Bone marrow (tissue), 2 donors: ENCODE measurements at regions not wholly inside any gene's neighbourhood (a gene's known extent, or its start where the extent isn't known, plus 50 kb on each side); places are given as distances from the start of the nearest gene placed in this dataset.
"Not testable (repeated sequence)": the region's sequence is repeated elsewhere in the genome, so short reads cannot be mapped to it uniquely, and the experiment has no call there.

Source experiments
- DNase-seq, 2 donors: peaks; one replicate each; lab custom pipeline; 2025; lab: John Stamatoyannopoulos, UW

DNA sequence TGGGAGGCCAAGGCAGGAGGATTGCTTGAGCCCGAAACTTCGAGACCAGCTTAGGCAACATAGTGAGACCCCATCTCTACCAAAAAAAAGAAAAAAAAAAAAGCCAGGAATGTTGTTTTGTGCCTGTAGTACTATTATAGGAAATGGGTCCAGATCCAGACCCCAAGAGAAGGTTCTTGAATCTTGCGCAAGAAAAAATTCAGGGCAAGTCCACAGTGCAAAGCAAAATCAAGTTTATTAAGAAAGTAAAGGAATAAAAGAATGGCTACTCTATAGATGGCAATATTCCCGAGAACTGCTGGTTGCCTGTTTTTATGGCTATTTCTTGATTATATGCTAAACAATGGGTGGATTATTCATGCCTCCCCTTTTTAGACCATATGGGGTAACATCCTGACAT is 51.2 kb upstream of the RDX start:
- DNase-seq = no peak

DNA sequence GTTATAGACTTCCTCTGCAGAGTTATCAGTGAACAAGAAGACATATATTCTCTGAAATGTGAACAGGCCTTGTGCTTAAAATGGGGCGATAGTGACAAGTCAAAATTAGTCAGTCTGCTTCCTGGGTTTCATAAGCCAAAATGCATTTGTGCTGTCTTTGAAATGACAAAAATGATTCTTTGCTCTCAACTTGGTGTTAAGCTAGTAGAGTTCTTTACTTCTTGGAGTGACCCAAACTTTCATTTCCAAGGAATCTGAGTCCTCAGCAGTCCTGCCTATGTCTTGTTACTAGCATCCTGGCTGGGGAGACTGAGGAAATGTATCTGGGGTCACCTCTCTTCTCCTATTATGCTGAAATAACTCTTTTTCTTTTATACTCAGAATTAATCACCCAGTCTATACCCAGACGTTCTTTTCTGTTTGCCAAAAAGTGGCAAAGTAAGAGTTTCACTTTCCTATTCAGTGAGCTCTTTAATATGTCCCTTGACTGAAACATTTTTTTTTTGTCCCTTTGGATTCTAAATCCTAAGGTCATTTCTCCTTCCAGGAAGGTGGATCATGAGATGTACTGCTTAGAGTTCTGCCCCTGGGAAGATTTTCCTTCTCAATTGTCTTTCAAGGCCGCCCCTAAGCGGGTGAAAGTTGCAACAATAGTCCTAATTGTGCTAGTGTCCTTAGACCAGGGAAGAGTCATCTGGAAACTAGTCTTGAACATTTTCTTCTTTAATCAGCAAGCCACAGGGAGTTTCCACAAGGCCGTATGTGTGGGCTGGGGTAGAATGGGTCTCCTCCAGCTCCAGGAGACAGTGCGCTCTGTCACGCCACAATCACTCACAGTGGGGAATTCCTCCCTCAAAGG is 53.0 kb upstream of the RDX start:
- DNase-seq = no peak

DNA sequence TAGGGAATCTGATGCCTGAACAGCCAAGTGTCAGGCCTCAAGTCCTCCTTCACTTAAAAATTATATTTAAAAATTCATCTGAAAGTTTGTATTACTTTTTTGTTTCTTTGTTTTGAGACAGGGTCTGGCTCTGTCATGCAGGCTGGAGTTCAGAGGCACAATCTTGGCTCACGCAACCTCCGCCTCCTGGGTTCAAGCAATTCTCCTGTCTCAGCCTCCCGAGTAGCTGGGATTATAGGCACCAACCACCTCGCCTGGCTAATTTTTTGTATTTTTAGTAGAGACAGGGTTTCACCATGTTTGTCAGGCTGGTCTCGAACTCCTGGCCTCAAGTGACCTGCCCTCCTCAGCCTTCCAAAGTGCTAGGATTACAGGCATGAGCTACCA is 53.6 kb upstream of the RDX start:
- DNase-seq = not testable (repeated sequence)

- DNase-seq = no peak
Measured at GRCh38 chr11:110355011-110355744, 58.8 kb upstream of the RDX start.

DNA sequence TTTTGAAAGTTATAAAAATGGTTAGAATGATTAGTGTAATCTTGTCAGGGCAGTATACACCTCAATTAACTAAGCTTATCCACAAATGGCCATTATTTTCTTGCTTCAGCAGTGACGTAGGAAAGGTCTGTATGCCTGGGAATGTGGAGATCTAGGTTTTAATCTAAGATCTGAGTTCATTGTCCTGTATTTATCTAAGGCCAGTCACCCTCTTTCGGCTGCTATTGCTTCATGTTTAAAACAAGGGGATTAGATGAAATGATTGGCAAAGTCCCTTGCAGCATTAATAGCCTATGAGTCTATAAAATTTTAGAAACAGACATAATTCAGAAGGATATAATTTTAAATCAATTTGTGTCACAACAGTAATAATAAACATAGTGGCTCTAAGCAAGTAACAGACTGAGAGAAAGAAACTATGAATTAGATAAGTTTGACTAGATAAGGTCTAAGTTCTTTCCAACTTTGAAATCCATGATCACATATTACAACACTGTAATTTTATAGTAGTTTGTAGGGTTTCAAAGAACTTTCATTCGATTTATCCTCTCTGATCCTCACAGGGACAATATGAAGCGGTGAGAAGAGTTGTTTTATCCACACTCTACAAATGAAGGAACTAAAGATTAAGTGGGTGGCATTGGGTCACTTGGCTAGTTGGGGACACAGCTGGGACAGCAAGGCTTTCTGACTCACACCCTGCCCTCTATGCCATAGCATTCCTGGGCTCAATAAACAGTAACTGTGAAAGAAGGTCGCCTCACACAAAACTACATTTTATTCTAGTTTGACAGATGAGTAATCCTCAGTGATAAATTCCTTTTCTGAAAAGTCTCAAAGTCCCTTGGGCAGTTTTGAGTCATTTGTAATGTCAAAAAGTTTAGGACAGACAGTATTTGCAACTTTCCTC is 60.6 kb upstream of the RDX start:
- DNase-seq = no peak

DNA sequence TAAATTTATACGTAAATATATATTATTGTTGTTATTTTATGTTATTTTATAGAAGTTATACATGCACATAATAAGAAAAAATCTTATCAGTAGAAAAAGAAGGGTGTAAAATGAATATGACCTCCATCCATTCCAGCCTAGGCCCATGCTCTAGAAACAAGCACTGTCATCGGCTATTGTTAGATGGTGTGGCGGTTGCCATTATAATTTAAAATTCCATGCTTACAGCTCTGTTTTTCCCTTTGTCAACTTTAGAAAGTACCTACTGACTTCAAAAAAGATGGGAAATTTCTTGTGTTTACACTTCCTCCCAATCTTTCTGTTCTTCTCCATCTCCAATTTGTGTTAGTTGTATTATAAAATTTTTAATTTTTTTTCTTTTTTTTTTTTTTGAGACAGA is 61.9 kb upstream of the RDX start:
- no peak for DNase-seq

- not testable (repeated sequence) for DNase-seq
Measured at GRCh38 chr11:110360781-110361408, 64.5 kb upstream of the RDX start.

DNA sequence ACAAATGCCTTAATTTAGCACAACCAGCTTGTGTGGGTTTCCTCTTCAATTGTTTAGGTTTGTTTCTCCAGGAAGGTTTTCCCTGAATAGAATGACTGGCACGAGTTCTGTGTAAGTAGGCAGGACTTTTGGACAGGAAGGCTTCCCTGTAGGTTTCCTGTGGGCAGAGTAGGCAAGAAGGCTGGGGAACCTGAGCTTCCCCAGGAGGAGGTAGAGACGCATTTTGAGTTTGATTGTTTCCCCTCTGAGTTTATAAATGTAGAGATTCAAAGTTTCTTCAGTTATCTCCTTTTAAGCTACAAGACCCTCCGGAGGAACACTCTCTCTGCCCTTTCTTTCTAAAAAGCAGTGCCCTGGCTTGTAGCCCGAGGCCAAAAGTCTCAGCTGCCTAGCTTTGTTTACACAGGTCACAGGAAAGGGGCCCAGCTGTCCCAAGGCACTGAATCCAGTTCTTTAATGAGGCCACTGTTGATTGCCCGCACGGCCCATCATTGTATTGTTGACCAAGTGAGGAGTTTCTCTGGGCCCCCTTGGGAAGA is 66.6 kb upstream of the RDX start:
- DNase-seq = no peak

- no peak for DNase-seq
Measured at GRCh38 chr11:110366291-110366690, 63.5 kb upstream of the FDX1 start.

GRCh38 chr11:110367571-110367970 is 62.2 kb upstream of the FDX1 start:
- DNase-seq = no peak

DNA sequence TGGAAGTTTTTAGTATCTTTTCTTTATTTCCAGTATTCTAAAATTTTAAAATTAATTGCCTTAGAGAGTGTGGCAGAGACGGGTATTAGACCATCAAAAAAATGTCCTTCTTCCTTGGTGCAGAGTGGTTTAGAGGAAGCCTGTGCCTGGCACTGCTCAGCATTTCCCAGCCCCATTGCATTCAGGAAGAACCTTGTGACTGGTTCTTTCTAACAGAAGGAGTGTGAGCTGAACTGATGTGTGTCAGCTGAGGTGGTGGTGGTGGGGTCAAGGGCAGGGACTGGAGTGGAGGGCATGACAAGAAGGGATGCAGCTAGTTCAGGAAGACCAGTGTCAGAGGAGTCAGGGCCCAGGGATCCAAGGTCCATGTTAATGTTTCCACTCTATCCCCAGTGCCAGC is 58.7 kb upstream of the FDX1 start:
- DNase-seq = no peak

GRCh38 chr11:110373051-110373702 is 56.6 kb upstream of the FDX1 start:
- no peak for DNase-seq

DNA sequence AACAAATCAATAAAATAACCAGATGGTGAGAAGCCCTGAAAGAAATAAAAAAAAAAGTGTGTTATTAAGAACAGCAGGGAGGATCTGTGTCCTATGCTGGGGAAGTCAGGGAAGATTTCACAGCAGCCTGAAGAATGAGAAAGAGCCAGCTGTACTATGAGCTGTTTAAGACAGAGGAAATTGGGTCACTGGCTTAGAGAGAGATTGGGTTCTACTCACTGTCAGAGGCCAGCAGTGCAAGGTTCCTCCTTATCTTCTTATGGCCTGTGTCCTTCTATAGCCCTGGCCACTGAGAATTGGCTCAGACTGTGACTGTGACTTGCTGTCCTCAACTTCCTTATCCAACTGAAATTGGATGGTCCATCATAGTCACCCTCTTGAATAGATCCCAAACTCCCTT is 54.8 kb upstream of the FDX1 start:
- no peak for DNase-seq

DNA sequence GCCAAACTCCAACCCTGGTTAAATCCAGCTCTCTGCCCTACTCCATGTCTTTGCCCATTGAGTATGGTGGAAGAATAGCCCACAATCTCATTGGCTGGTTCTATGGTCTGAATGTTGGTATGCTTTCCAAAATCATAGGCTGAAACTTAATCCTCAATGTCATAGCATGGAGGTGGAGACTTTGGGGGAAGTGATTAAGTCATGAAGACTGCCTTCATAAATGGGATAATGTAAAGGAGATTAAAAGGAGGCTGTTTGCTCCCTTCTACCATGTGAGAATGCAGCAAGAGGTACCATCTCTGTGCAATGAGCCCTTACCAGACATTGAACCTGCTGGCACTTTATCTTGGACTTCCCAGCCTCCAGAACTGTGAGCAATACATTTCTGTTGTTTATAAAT is 54.4 kb upstream of the FDX1 start:
- DNase-seq = no peak

DNA sequence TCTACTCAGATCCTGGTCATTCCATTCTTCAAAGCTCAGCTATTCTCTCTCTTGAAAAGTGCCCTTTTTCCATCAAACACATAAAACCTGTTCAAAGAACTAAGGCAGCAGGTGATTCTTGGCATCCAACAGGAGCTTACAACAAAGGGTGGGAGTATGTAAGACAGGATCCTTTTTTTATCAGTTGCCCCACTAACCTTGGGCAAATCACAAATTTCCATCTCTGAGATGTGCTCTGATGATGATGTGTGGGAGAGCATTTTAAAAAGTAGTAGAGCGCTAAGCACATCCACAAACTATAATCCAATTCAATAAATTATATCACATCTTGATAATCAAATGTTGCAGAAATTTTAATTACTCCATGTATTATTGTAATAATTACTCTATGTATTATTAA is 53.7 kb upstream of the FDX1 start:
- no peak for DNase-seq

- DNase-seq = peak in 1 of 2 donors; percentile 73
Measured at GRCh38 chr11:110376711-110377324, 52.9 kb upstream of the FDX1 start.

DNA sequence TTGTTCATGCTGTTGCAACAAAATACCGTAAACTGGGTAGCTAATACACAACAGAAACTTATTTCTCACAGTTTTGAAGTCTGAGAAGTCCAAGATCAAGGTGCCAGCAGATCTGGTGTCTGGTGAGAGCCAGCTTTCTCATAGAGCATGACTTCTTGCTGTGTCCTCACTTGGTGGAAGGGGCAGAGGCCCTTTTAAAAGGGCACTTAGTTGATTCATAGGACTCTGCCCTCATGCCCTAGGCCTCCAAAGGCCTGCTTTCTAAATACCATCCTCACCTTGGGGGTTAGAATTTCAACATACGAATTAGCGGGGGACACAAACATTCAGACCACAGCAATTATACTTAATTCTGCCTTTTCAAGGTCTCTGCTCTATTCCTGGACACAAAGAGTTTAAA is 52.3 kb upstream of the FDX1 start:
- DNase-seq = no peak

- no peak for DNase-seq
Measured at GRCh38 chr11:110379261-110379660, 50.5 kb upstream of the FDX1 start.

- no peak for DNase-seq
Measured at GRCh38 chr11:110379936-110380335, 49.8 kb upstream of the FDX1 start.
